ENCODE measurements at regions not wholly inside any gene's neighbourhood (a gene's known extent, or its start where the extent isn't known, plus 50 kb on each side); places are given as distances from the start of the nearest gene placed in this dataset.

DNA sequence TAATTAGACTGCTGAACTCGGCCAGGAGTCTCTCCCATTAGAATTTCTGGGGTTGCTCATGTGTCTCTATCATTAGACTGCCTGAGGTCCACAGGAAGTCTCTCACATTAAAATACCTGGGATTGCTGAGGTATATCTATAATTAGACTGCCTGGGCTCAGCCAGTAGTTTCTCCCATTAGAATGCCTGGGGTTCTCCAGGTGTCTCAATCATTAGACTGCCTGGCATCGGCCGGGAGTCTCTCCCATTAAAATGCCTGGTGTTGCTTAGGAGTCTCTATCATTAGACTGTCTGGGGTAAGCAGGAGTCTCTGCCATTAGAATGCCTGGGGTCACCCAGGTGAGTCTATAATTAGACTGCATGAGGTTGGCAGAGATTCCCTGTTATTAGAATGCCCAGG, 2233.4 kb downstream of the TP53TG3F start:
- H3K79me2 ChIP-seq (ENCODE audit: insufficient read depth, low read length), result no peaks in the 10 kb centered on the region
- no peak overlapping the region for H3K56ac ChIP-seq (ENCODE audit: insufficient read length, low read depth, low read length)
- H3K14ac ChIP-seq (ENCODE audit: insufficient read depth, low read length), result no peak overlapping the region
- no peak overlapping the region for H3T11ph ChIP-seq (ENCODE audit: low read length)
- no peak overlapping the region for H3K4ac ChIP-seq (ENCODE audit: low read depth, low read length)
- WGBS (ENCODE audit: extremely low coverage, insufficient read length, low lambda C conversion rate), result no CpG with 5 or more reads among the region's 3 CpGs
- Mint-ChIP-seq H3K9me3 (peaks cover 98 to 99% of the 10 kb centered on the region in 2 experiments), H3K27me3 (ENCODE audit: low read depth) (no peaks in the 10 kb centered on the region), H3K4me3 (no peak overlapping the region), H3K27ac (no peak overlapping the region), H3K36me3 (ENCODE audit: insufficient read depth in 1 of 3, low read depth in 3 of 3) (peaks cover 0 to 26% (median 20%) of the 10 kb centered on the region in 3 experiments; a peak in 5 of 7 replicates), H3K4me1 (no peaks in the 10 kb centered on the region)
- no peaks in the 10 kb centered on the region for H3K27me3 ChIP-seq (ENCODE audit: insufficient read depth, low read length)
- H3K9me3 ChIP-seq (ENCODE audit: control insufficient read depth, low read depth, low read length), result peaks cover 91% of the 10 kb centered on the region
- no peak for DNase-seq
- no peak overlapping the region for H2AK5ac ChIP-seq (ENCODE audit: insufficient read length, low read length)
- no peak overlapping the region for H2AFZ ChIP-seq (ENCODE audit: low read length)
- no peak overlapping the region for H4K91ac ChIP-seq (ENCODE audit: insufficient read length, low read depth, low read length)
- H2BK120ac ChIP-seq (ENCODE audit: low read depth, low read length, poor library complexity, severe bottlenecking), result no peak overlapping the region
- no peaks in the 10 kb centered on the region for H3K79me1 ChIP-seq (ENCODE audit: insufficient read depth, low read depth, low read length, poor library complexity, severe bottlenecking)
- no peak for TF ChIP-seq CTCF (conservative IDR thresholded peaks at IDR 0.05)
- no peak overlapping the region for H2BK15ac ChIP-seq (ENCODE audit: low read depth, low read length)
- H4K20me1 ChIP-seq (ENCODE audit: control insufficient read depth, insufficient read depth, insufficient read length), result no peaks in the 10 kb centered on the region
- H4K5ac ChIP-seq (ENCODE audit: insufficient read length, low read depth, low read length), result no peak overlapping the region
- no peaks in the 10 kb centered on the region for H3K23me2 ChIP-seq (ENCODE audit: insufficient read length, low read depth, low read length, poor library complexity, severe bottlenecking)
- H3K23ac ChIP-seq (ENCODE audit: insufficient read length, low read depth, low read length), result no peak overlapping the region
- no peak overlapping the region for H2BK12ac ChIP-seq (ENCODE audit: insufficient read length, low read depth, low read length)
- no peak overlapping the region for H3K18ac ChIP-seq (ENCODE audit: insufficient read length, low read depth, low read length)
- H3K9ac ChIP-seq (ENCODE audit: extremely low read depth, insufficient read length, low read length), result no peak overlapping the region
- no peak overlapping the region for H4K8ac ChIP-seq (replicated peaks; ENCODE audit: insufficient read length, low read depth, low read length)
- no peaks in the 10 kb centered on the region for H3K4me1 ChIP-seq (ENCODE audit: insufficient read depth, low read length)
- H3K27ac ChIP-seq (ENCODE audit: insufficient read length, low read depth, low read length), result no peak overlapping the region
- no peak overlapping the region for H2BK5ac ChIP-seq (ENCODE audit: insufficient read length, low read length)
- H3K4me2 ChIP-seq (ENCODE audit: insufficient read depth, insufficient read length, low read length), result no peak overlapping the region
- no peak overlapping the region for H2BK20ac ChIP-seq (ENCODE audit: low read depth, low read length, poor library complexity, severe bottlenecking)

All from H9 (cell line).